GM12873 (cell line): ENCODE measurements at regions not wholly inside any gene's neighbourhood (a gene's known extent, or its start where the extent isn't known, plus 50 kb on each side); places are given as distances from the start of the nearest gene placed in this dataset.
A peak's percentile ranks its signal among the peaks of the same experiment; 100 is the strongest.

Experiments
- TF ChIP-seq, protein P1 (sequence below): IDR thresholded peaks from 2 replicates; pipeline ENCODE4 v1.5.1; 2012; ENCODE audit warnings: low read depth, mild to moderate bottlenecking, moderate library complexity, low read length, control low read depth; ENCODE audit not compliant: insufficient read depth; ENCODE audit errors: missing control alignments

DNA sequence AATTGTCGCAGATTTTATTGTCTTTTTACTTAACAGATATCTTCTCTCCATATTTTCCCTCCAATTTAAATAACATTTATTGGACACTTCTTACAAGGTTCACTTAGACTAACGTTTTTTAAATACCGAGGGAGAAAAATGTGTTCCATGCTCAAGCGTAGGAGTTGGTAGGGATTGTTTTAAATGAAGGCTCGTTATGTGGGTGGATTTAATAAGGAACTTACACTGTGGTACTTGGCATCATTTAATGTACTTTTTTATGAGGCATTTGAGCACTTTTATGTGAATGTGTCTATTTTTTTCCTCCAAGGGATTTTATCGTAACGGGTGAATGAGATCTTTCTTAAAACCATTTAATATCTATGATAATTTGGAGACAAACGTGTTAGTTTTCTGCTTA lies 125.0 kb upstream of the MTHFD1L start:
- TF ChIP-seq, protein P1, sequence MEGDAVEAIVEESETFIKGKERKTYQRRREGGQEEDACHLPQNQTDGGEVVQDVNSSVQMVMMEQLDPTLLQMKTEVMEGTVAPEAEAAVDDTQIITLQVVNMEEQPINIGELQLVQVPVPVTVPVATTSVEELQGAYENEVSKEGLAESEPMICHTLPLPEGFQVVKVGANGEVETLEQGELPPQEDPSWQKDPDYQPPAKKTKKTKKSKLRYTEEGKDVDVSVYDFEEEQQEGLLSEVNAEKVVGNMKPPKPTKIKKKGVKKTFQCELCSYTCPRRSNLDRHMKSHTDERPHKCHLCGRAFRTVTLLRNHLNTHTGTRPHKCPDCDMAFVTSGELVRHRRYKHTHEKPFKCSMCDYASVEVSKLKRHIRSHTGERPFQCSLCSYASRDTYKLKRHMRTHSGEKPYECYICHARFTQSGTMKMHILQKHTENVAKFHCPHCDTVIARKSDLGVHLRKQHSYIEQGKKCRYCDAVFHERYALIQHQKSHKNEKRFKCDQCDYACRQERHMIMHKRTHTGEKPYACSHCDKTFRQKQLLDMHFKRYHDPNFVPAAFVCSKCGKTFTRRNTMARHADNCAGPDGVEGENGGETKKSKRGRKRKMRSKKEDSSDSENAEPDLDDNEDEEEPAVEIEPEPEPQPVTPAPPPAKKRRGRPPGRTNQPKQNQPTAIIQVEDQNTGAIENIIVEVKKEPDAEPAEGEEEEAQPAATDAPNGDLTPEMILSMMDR = no peak

DNA sequence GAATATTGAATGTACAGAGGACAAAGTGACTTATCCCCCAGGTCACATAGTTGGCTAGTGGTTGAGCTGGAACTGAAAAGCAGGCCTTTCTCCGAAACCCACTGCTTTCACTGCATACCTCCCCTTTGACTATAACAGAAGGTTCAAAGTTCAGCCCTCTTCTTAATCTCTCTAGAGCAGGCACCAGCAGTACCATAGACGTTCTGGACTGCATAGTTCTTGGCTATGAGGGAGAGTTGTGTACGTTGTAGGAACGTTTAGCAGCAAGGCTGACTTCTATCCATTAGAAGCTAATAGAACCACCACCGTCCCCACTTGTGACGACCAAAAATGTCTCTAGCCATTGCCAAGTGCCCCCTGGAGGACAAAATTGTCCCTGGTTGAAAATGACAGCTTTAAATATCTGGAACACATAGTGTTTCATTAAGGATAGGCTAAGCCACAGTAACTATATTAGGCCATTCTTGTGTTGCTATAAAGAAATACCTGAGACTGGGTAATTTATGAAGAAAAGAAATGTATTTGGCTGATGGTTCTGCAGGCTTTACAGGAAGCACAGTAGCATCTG lies 123.8 kb upstream of the MTHFD1L start:
- TF ChIP-seq, protein P1 = peak; percentile 58

DNA sequence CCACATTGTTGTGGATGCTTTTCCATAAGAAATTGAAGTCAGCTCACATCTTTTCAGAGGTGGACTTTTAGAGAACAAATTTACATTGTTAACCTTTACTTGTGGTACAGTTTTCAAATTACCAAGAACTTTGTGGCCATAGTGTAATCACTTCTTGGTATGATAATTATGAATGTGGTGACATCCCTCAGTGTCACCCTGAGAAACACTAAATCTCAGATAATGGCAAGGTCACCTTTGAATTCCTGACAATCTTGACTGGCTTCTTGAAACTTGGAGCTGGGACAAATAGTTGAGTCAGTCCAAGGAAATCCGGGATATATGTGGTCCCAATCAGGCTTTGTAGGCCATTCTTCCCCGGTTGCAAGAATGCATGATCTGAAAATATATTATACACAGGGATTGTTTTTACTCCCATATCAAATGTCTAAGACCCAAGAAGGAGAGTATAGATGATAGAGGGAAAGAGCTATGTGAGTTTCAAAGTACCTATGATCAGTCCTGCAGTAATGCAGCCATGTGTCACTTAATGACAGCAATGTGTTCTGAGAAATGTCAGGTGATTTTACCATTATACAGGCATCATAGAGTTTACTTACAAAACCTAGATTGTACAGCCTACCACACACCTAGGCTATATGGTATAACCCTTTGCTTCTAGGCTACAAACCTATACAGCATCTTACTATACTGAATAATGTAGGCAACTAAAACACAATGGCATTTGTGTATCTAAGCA lies 120.8 kb upstream of the MTHFD1L start:
- TF ChIP-seq, protein P1 = no peak

DNA sequence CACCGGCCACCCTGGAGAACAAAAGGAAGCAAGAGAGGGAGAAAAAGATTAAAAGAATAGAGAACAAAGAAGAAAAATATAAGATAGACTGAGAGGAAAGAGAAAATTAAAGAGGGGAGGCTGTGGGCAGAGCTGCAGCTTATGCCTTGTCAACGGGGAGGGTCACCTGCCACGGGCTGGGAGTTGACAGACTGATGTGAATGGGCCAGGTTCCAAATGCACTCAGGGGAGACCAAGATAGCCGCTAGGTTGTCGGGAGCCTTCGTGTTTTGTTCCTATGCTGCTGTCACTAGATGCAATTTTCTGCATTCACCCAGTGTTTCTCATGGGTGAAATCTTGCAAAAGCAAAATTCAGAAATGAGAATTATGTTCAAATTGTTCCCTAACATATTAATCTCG lies 119.6 kb upstream of the MTHFD1L start:
- TF ChIP-seq, protein P1 = no peak

DNA sequence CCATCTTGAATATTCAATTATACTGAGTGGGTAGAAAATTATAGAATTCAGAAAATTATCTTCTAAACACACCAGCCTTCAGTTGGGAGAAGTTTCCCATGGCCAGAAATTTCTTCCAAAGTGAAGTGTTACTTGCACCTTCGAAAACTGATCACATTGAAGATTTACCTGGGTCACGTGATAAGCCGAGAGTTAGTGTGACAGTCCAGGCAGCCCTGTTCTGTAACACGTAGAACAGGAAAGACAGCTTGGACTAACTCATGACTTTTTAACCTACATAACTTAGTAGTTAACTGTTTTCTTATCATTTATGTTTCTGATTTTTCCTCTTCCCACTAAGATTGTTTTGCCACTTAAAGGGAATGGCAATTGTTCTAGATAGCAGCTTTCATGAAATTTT lies 118.3 kb upstream of the MTHFD1L start:
- TF ChIP-seq, protein P1 = no peak

DNA sequence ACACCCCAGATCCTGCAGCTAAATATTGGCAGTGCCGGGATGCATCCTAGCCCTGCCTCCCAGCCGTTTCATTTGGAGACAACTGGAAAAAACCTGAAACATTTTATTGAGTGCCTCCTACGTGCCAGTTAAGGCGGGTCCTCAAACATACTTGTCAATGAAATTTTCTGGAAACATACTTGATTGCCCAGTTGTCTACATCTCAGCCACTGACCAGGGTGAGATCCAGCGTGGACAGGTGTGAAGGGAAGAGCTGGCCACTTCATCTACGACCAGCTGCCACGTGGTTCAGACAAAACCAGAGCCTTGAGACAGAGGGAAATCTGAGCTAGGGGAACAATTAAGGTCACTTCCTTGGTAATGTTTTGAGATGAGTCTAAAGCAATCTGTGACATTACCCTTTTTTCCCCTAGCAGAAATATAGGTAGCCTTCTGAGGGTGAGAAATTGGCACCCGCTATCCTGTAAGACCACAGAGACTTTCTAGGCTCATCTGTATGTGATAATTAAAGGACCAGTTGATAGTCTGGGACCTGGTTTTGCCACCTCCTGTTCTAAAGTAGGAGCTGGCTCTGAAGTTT lies 116.3 kb upstream of the MTHFD1L start:
- TF ChIP-seq, protein P1 = no peak

DNA sequence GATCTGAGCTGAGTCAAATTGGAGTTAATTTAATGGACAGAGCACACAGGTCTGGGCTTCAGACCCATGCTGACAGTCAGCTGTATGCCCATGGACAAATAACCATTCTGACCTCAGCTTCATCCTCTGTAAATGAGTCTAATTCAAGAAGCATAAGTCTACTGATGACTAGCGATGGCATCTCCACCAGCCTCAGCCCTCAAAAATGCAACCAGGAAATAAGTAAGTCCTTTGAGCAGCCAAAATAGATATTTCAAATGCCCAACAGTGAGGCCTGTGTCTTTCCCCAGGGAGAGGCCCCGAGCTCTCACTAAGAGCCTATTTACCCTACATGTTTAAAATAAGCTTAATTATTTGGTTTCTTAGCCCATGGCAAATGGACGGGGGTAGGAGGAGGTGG lies 114.2 kb upstream of the MTHFD1L start:
- TF ChIP-seq, protein P1 = no peak
